ENCODE measurements at regions not wholly inside any gene's neighbourhood (a gene's known extent, or its start where the extent isn't known, plus 50 kb on each side); places are given as distances from the start of the nearest gene placed in this dataset.

GRCh38 chr12:41980390-41980789 lies 164.3 kb downstream of the GXYLT1 start:
- TF ChIP-seq CTCF (IDR thresholded peaks at IDR 0.05): no peak
- no peak for TF ChIP-seq POLR2A (IDR thresholded peaks at IDR 0.05)
